CD4-positive, alpha-beta T cell treated with Interleukin-1 beta for 1 hour (primary cell): ENCODE measurements at regions not wholly inside any gene's neighbourhood (a gene's known extent, or its start where the extent isn't known, plus 50 kb on each side); places are given as distances from the start of the nearest gene placed in this dataset.

Source experiments
- DNase-seq, 2 donors: peaks; one replicate each; pipeline ENCODE4 v3.0.0-alpha.2; 2020 to 2022

DNA sequence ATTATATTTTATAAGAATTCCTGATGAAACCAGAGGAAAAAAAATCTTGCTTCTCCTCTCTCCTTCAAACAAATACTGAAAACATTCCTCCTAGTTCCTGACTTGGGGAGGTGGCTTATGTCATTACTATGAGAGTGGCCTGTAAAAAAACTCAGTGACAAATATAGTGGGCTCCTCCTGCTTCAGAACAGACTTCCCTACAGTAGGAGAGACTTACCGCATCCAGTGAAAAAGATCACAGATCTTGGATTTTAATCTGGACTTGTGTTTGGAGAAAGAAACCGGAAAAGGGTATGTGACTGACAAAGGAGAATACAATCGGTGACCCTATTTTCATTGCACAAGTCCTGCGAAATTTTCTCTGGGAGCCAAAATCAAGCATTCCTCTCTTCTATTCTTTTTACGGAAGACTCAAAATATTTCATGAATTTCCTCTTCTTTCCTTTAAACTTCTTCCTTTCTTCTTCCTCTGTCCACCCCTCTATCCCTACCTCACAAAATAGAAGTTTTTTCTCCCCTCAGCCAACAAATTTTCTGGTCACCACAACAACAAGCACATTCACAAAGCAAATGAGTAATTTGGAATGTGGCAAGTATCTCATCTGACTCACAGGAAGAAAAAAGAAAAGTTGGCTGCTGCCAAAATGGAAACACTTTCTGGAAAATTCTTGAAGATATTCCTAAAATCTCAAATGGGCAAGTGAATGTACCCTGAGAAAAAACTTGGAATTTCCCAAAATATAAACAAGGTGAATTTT, 185.1 kb upstream of the CDKN3 start:
- DNase-seq = no peak

DNA sequence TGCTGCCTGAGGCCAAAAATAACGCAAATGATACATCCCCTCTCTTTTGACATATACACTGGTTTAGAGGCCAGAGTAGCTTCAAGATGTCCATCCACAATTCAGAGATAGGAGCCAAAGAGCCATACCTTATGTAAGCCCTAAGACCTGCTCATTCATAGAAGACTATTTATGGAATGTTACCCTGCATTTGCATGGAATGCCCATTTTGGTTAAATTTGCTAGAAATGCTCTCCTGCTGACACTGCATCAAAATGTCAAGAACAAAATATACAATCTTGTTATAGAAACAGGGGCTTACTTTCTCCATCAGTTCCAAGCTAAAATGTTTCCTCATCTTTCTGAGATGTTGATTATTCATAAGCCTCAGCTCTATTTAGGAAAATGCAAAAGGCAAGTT, 183.3 kb upstream of the CDKN3 start:
- no peak for DNase-seq

- DNase-seq = no peak
Observed at GRCh38 chr14:54216827-54217226, 180.0 kb upstream of the CDKN3 start.

DNA sequence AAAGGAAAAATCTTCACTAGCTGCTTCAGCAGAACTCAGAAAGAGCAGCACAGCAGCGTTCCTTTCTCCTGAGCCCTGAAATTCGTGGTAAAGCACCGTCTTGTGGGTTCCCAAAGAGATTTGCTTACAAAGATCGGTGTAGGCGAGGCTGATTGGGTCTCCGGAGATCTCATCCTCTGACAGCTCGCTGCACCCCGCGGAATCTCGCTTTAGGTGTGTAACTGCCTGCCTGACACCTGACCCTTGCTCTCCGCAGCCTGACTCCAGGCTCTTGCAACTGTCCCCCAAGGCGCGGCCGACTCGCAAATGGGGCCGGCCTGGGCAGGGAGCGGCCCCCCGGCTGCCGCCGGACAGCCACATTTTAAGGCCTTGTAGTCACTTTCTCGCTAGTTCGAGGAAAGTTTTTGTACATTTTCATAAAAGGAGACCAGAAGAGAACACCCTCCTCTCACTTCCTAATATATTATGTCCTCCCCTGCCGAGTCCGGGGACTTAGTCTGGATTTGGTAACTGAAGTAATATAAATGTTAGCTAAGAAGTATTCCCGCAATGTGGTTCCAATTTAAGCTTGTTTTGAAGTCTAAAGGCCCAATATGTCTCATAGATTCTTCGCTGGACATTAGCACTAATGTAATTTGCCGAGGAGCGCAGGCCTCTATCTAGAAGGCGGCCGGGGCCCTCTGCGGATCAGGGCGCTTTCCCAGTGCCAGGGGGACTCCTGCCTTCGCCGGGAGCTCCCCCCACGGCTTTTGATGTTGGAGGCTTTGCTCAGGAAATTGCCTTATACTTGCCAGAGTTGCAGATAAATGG, 177.3 kb upstream of the CDKN3 start:
- DNase-seq = no peak

GRCh38 chr14:54220071-54220703, 176.6 kb upstream of the CDKN3 start:
- DNase-seq = no peak

GRCh38 chr14:54220704-54221431, 175.9 kb upstream of the CDKN3 start:
- DNase-seq = no peak

- no peak for DNase-seq
Observed at GRCh38 chr14:54221432-54221803, 175.4 kb upstream of the CDKN3 start.

DNA sequence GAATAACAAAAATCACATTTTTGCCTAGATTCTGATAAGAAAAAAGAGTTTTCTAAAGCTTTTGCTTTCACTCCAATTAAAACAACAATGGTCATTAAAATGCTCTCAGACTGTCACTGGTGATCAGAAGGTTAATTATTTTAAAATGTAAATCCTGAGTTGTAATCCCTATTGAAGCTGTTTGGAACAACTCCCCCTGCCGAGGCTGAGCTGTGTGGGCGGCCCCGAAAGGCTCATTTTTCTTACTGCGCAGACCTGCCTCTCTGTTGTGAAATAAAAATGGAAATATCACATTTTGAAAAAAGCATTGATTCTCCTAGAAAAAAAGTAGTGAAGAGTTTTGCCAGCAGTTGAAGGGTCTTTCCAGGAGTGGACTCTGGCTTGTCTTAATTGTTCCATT, 174.8 kb upstream of the CDKN3 start:
- no peak for DNase-seq

GRCh38 chr14:54223831-54224402, 172.9 kb upstream of the CDKN3 start:
- no peak for DNase-seq

GRCh38 chr14:54225457-54226060, 171.2 kb upstream of the CDKN3 start:
- DNase-seq = no peak

DNA sequence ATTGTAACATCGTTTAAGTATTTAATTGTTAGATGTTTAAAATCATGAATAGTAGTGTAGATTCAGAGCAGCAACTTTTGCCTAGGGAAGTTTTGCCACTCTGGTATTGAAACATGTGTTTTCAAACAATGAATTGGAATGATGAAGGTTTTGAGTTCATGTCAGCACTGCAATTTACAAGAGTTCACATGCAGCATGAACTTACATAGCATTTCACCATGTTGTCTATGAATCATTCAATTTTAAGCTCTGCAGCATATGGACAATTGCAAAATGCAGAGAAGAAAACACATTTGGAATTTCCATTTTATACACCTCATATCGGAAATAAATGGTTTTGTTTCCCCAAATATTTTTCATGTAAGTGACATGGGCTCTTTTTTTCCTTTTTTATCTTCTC, 170.7 kb upstream of the CDKN3 start:
- no peak for DNase-seq

DNA sequence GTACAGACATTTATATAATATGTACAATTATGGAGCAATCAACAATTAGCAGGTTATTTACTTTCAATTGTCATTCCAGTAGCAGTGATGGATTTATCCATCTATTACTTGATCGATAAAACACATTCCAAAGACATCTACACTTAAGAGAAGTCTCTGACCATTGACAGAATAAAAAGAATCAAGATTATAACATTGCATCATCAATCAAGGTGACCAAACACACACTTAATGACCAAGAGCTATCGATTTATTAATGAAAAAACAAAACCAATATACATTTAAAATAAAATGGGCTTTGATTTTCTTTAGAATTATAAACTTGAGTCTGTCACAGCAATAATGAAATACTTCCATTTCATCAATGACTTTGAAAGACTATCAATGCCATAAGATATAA, 170.2 kb upstream of the CDKN3 start:
- no peak for DNase-seq

- no peak for DNase-seq
Observed at GRCh38 chr14:54229136-54229535, 167.7 kb upstream of the CDKN3 start.

DNA sequence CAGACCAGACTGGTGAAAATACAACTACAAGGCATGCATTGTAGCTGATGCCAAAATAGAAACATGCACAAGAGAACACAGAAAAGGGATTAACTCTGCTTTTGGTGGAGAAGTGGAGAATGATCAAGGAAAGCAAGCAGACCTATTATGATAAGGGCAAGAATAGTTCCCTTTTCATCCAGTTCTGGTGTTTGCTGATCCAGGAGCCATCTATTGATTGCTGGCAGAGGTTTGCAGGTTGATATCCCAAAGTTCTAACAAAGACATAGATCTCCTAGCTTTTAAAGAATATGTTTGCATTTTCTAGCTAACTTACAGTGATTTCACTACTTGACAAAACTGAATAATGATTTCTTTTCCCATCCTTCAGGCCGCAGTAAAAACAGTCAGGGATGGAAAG, 166.2 kb upstream of the CDKN3 start:
- no peak for DNase-seq

DNA sequence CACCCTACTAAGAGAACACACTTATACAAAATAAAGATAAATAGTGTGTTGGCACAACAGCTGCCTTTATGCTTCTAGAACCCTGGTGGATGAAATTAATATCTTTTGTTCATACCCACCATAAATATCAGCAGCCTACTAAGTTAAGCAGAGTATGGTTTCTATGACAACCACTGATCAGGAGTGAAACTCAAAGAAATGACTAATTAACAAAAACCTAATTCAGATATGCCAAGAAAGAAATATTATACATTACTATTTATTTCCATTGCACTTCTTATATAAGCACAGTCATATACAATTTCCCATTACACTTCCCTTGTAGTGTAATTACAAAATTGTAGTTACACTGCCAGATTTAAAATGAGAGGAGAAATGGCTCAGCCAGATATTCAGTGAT, 164.1 kb upstream of the CDKN3 start:
- no peak for DNase-seq

GRCh38 chr14:54241517-54241916, 155.3 kb upstream of the CDKN3 start:
- no peak for DNase-seq

DNA sequence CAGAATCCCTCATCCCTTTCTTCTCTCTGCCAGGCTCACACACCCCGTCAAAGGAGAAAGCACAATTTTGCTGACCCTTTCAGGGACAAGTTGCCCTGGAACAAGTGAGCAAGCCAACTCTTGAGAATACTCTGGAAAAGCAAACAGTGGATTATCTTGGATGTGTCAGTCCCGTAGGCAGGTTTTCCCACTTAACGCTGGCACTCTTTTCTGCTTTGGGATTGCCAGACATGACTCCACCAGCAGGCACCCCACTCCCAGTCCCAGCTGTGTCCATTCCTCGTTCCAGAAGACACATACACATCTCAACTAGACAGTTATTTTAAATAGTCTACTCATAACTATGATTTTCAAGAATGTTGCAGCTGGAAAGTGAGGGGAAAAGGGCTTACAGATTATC, 145.5 kb upstream of the CDKN3 start:
- DNase-seq = no peak

DNA sequence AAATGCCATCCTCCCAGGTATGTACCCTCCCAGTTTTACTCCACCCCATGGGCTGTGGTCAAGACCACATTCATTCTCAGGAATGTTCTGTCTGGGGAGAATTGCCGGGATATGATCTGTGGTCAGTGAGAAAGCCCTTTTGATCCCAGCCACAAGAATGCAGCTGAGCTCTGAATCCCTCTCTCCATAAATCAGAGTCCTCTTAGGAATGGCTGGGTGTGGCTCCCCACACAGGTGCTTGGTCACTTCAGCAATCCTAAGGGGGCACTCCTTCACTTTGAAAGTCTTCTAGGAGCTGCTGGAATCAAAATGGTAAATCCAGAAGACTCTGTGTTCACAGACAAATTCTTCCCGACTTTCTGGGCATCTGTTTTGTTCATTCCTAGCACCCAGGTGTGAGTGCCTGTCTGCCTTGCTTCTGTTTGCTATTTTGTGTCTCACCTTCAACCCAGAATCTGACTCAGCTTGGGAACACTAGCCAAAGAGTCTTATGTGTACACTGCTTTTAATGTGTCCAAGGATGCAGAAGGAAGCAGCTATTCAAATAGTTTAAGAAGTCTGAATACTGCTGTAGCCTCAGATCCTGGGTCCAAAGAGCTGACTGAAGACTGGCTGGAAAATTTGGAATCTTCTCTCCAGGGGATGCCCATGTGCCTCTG, 144.6 kb upstream of the CDKN3 start:
- DNase-seq = no peak

- DNase-seq = no peak
Observed at GRCh38 chr14:54253195-54253947, 143.4 kb upstream of the CDKN3 start.

DNA sequence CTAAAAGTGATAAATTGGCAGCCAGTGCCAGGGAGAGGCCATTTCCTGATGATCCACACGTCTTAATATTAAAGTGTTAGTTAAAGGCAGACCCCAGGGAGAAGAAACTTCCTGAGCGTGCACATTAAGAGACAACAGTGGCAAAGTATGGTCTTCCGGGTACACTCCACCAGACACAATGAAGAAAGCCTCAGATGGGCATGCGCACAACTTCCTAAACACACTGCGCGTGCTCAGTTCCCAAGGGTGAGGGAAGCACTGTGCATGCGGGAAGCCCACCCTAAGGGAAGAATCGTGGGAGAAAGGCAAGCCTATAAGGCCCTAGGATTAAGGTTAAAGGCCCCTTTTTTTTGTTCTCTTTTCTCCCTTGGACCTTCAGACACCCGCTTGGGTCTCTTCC, 140.7 kb upstream of the CDKN3 start:
- DNase-seq = no peak

DNA sequence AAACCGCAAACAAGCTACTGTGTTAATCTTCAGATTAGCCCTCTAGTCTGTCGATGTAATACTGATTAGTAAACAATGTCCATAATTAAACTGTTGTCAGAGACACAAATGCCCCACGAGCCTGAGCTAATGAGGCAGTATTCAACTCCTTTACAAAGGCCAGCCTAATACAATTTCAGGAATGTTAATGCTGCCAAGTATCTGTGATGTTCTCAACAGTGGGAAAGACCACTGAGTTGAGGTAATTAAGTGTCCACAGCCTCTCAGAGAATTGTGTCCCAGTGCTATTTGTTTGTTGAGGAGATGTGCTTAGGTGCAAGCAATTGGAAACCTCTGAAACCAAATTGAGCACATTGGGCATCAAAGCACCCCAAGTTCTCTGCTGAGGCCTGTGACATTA, 139.4 kb upstream of the CDKN3 start:
- no peak for DNase-seq
